ENCODE measurements at regions not wholly inside any gene's neighbourhood (a gene's known extent, or its start where the extent isn't known, plus 50 kb on each side); places are given as distances from the start of the nearest gene placed in this dataset.

DNA sequence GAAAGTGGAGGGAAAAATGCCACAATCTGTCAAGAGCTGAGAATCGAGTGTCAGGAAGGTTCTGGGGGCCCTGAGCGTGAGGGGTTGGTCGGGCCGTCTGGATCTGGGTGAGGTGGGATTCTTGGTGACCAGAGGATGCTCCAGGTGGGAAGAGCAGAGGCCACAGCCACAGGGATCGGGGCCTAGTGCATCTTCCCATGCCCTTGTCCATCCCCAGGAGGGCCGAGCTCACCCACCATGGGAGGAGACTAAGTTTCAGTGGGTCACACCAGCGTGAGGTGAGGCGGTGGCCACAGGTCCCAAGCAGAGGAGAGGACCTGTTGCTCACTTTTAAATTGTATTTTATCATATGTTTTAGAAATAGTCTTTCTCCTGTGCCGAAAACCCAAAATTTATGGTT is 70.0 kb downstream of the TMEM18 start:
- TF ChIP-seq CTCF (IDR thresholded peaks at IDR 0.05 in 8 of 11, conservative IDR thresholded peaks at IDR 0.05 in 3 of 11) (no peak), POLR2AphosphoS5 (IDR thresholded peaks at IDR 0.05) (no peak), POLR2A (IDR thresholded peaks at IDR 0.05) (no peak)

Measured in spleen (tissue), 7 donors.